ENCODE measurements at regions not wholly inside any gene's neighbourhood (a gene's known extent, or its start where the extent isn't known, plus 50 kb on each side); places are given as distances from the start of the nearest gene placed in this dataset.
"Not testable (repeated sequence)": the region's sequence is repeated elsewhere in the genome, so short reads cannot be mapped to it uniquely, and the experiment has no call there.

- TF ChIP-seq, protein P1, sequence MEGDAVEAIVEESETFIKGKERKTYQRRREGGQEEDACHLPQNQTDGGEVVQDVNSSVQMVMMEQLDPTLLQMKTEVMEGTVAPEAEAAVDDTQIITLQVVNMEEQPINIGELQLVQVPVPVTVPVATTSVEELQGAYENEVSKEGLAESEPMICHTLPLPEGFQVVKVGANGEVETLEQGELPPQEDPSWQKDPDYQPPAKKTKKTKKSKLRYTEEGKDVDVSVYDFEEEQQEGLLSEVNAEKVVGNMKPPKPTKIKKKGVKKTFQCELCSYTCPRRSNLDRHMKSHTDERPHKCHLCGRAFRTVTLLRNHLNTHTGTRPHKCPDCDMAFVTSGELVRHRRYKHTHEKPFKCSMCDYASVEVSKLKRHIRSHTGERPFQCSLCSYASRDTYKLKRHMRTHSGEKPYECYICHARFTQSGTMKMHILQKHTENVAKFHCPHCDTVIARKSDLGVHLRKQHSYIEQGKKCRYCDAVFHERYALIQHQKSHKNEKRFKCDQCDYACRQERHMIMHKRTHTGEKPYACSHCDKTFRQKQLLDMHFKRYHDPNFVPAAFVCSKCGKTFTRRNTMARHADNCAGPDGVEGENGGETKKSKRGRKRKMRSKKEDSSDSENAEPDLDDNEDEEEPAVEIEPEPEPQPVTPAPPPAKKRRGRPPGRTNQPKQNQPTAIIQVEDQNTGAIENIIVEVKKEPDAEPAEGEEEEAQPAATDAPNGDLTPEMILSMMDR (IDR thresholded peaks at IDR 0.05; ENCODE audit: borderline replicate concordance, control extremely low read depth, extremely low read depth, insufficient read depth, missing control alignments), result no peak
- DNase-seq (ENCODE audit: low spot score), result no peak
- in situ Hi-C loops (cut with MboI; ENCODE audit: low sequenced_read_pairs, unreplicated experiment), result no loop called here
Observed at GRCh38 chr15:58357529-58358476, 74.0 kb upstream of the LIPC start.

- no peak for DNase-seq (ENCODE audit: low spot score)
- TF ChIP-seq, protein P1 (IDR thresholded peaks at IDR 0.05; ENCODE audit: borderline replicate concordance, control extremely low read depth, extremely low read depth, insufficient read depth, missing control alignments), result no peak
- in situ Hi-C loops (cut with MboI; ENCODE audit: low sequenced_read_pairs, unreplicated experiment), result no loop called here
Observed at GRCh38 chr15:58360421-58361090, 71.2 kb upstream of the LIPC start.

DNA sequence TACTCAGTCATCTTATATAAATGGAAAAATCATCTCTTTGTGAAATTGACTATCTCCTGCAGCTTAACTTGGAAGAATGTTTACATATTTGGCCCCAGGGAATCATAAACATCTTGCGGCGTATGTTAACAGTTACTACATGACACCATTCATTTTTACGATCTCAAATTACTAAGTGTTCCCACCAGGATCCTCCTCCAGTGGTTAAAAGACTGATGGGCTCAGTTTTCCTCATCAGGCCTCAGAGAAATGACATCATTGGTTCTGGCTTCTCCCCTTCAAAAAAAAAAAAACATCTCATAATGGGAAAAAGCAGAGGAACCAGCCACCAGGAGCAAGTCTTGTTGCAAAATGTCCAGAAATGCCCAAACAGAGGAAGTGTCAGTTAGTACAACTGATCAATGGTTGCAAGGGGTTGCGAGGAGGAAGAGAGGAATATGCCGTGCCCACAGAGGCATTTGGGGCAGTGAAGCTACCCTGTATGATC, 70.5 kb upstream of the LIPC start:
- TF ChIP-seq, protein P1 (IDR thresholded peaks at IDR 0.05; ENCODE audit: borderline replicate concordance, control extremely low read depth, extremely low read depth, insufficient read depth, missing control alignments), result no peak
- in situ Hi-C loops (cut with MboI; ENCODE audit: low sequenced_read_pairs, unreplicated experiment), result no loop called here
- no peak for DNase-seq (ENCODE audit: low spot score)

- no peak for DNase-seq (ENCODE audit: low spot score)
- TF ChIP-seq, protein P1 (IDR thresholded peaks at IDR 0.05; ENCODE audit: borderline replicate concordance, control extremely low read depth, extremely low read depth, insufficient read depth, missing control alignments), result no peak
- in situ Hi-C loops (cut with MboI; ENCODE audit: low sequenced_read_pairs, unreplicated experiment), result no loop called here
Observed at GRCh38 chr15:58362262-58362922, 69.4 kb upstream of the LIPC start.

- DNase-seq (ENCODE audit: low spot score); in situ Hi-C loops (cut with MboI; ENCODE audit: low sequenced_read_pairs, unreplicated experiment): not testable (repeated sequence)
Observed at GRCh38 chr15:58363118-58363517, 68.7 kb upstream of the LIPC start.

DNA sequence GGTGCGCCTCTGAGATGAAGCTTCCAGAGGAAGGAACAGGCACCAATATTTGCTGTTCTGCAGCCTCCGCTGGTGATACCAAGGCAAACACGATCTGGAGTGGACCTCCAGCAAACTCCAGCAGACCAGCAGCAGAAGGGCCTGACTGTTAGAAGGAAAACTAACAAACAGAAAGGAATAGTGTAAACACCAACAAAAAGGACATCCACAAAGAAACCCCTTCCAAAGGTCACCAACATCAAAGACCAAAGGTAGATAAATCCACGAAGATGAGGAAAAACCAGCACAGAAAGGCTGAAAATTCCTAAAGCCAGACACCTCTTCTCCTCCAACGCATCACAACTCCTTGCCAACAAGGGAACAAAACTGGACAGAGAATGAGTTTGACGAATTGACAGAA, 68.1 kb upstream of the LIPC start:
- in situ Hi-C loops (cut with MboI; ENCODE audit: low sequenced_read_pairs, unreplicated experiment); DNase-seq (ENCODE audit: low spot score): not testable (repeated sequence)

GRCh38 chr15:58365098-58365497, 66.7 kb upstream of the LIPC start:
- in situ Hi-C loops (cut with MboI; ENCODE audit: low sequenced_read_pairs, unreplicated experiment); DNase-seq (ENCODE audit: low spot score): not testable (repeated sequence)

- in situ Hi-C loops (cut with MboI; ENCODE audit: low sequenced_read_pairs, unreplicated experiment), result no loop called here
- TF ChIP-seq, protein P1 (IDR thresholded peaks at IDR 0.05; ENCODE audit: borderline replicate concordance, control extremely low read depth, extremely low read depth, insufficient read depth, missing control alignments), result no peak
- DNase-seq (ENCODE audit: low spot score), result no peak
Observed at GRCh38 chr15:58369261-58369701, 62.5 kb upstream of the LIPC start.
